ENCODE measurements at regions not wholly inside any gene's neighbourhood (a gene's known extent, or its start where the extent isn't known, plus 50 kb on each side); places are given as distances from the start of the nearest gene placed in this dataset.

DNA sequence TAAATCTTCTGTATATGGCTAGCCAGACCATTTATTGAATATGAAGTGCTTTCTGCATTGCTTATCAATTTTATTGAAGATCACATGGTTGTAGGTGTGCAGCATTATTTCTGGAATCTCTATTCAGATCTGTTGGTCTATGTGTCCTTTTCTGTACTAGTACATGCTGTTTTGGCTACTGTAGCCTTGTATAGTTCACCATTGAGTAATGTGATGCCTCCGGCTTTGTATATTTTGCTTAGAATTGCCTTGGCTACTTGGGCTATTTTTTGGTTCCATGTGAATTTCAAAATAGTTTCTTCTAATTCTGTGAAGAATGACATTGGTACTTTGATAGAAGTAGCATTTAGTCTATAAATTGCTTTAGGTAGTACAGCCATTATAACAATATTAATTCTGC, 1187.2 kb downstream of the XPNPEP1 start:
- H3K4me3 ChIP-seq (ENCODE audit: low read depth, low read length): no peak overlapping the region

DNA sequence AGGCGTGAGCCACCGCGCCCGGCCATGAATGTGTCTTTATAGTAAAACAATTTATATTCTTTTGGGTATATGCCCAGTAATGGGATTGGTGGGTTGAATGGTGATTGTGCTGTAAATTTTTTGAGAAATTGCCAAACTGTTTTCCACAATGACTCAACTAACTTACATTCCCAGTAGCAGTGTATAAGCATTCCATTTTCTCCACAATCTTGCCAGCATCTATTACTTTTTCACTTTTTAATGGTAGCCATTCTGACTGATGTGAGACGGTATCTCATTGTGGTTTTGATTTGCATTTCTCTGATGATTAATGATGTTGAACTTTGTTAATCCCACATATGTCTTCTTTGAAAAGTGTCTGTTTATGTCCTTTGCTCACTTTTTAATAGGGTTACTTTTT, 1187.9 kb downstream of the XPNPEP1 start:
- no peak overlapping the region for H3K4me3 ChIP-seq (ENCODE audit: low read depth, low read length)

DNA sequence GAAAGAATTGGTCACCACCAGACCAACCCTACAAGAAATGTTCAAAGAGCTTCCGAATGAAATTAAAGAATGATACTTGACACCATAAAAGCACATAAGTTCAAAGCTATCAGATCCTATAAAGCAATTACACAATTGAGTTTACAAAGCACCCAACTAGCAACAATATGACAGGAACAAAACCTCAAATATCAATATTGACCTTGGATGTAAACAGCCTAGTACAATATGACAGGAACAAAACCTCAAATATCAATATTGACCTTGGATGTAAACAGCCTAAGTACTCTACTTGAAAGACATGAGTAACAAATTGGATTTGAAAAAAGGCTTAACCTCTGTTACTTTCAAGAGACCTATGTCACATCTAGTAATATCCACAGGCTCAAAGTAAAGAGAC, 1201.4 kb downstream of the XPNPEP1 start:
- H3K4me3 ChIP-seq (ENCODE audit: low read depth, low read length): no peak overlapping the region

DNA sequence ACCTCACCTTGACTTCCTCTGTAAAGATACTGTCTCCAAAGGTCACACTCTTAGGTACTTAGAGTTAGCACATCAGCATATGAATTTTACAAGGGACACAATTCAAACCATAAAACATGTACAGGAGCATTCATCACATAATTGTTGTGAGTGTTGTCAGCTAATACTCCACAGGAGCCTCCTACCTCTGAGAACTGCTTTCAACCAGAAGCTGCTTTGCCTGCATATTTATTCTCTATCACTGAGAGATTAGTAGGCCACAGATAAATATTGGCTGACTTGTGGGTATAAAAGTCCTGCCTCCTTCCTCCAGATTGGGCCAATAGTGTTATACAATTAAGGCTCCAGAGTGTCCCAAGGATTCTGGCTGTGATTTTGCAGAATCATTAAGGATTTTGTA, 1207.0 kb downstream of the XPNPEP1 start:
- no peak overlapping the region for H3K4me3 ChIP-seq (ENCODE audit: low read depth, low read length)

DNA sequence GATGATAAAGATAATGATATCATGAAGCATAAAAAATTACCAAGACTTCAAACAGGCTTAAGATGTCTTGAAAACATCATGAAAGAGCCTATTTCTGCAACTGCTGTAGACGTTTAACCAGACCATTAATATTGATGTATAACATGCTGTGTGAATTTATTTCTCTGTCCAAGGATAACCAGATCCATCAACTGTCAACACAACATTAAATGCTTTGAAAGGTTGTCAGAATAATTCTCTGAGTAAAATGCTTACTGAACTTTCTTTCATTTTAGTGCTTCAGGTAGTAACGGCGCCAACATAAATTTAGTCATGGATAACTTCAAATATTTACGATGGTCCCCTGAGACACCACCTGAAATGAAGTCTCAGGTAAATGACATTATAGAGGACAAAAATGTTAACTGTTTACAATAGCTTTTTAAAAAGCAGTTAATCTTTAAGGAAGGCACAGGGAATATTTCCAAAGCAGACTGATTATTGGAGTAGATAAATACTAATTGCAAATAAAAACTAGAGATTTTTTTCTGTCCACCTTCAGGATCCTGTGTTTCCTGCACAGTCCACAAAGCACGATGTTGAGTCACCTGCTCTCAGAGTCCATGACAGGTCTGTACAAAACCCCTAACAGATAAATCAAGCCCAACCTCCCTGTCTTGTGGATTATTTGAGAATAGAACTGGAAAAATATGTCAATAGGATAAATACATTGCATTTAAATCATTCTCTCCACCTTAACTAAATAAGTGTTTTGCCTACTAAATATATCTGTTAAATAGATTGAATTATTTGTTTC, 1213.2 kb downstream of the XPNPEP1 start:
- no peak overlapping the region for H3K4me3 ChIP-seq (ENCODE audit: low read depth, low read length)

DNA sequence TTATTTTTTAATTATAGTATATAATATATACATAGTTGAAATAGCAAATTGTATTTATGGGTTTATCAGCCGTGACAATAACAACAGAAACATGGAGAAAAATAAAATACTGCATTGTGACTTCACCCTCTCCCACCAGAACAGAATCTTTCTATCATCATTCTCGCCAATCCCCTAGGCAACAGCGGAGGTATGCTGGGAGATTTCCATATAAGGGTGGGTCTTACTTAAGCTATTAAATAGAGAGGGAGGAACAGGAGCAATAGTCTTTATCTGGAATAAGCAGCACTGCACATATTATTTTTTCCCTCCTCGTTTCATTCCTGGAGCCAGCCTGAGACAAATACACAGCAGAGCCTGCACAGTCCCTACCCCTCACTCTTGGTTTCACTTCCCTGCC, 1214.9 kb downstream of the XPNPEP1 start:
- H3K4me3 ChIP-seq (ENCODE audit: low read depth, low read length): no peak overlapping the region

DNA sequence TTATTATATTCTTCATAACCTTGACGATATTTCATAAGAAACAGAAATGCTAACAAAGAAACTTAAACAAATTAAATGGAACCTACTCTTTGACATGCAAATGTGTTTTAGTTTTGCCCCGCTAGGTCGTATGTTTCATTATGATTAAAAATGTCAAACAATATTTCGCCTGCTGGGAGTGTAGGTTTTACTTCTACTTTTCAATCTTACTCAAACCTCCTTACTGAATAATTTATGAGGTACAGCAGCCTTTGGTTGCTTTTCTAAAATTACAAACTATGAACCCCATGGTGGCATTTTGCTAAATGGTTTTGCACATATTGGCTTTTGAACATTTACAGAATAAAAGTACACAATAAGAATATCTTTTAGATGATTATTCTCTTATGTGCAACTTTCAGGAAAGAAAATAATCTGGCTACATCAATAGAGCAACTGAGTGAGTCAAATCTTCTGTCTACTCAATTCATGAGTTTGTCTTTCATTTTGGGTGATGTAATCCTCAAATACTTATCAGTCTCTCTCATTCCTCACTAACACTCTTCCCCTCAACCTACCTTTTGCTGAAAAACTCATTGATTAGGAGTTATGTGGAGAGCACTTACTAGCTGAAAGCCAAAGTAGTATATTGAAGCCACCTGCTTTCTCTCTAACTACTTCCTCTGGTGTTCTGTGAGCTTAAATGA, 1226.4 kb downstream of the XPNPEP1 start:
- H3K4me3 ChIP-seq (ENCODE audit: low read depth, low read length): no peak overlapping the region

DNA sequence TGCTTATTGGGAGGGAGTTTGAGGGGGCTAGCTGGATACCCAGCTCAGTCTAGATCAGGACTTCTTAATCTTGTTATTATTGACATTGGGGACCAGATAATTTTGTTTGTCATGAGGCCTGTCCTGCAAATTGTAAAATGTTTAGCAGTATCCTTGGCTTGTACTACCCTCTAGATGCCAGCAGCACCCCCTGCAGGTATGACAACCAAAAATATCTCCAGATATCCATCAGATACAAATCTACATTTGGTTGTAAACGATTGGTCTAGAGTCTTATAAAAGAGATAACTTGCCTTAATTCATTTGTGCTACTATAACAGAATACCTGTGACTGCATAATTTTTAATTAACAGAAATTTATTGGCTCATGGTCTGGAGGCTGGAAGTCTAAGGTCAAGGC, 1232.2 kb downstream of the XPNPEP1 start:
- no peak overlapping the region for H3K4me3 ChIP-seq (ENCODE audit: low read depth, low read length)

DNA sequence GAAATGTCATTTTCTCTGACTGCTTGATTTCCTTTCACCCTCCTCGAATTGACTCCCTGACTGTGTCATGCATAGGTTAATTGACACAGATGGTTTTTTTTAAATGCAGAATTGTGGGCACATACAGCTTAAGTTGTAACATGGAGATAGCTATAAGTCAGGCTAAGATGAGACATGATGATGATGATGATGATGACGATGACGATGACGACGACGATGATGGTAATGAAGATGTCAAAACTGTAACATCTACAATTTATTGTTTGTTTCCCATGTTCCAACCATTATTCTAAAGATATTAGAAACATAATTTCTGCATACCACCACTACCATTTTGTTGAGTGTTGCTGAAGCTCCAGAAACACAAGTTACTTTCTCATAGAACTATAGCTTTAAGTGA, 1232.8 kb downstream of the XPNPEP1 start:
- H3K4me3 ChIP-seq (ENCODE audit: low read depth, low read length): no peak overlapping the region

DNA sequence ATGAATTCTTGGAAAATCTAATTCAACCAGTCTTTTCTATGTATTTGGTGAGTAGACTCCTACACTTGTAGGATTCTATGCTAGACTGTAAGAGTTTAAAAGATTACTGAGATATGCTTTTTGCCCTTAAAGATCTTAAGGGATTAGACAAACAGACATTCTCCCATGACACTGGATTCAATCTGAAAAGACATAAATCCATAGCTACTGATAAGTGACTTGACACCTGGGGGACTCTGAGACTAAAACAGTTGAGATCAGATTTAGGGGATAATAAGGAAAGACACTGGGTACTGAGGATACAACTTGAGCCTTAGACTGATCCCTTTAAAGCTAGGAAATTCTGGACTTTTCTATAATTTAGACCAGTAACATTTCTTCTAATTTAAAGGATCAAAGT, 1233.4 kb downstream of the XPNPEP1 start:
- H3K4me3 ChIP-seq (ENCODE audit: low read depth, low read length): no peak overlapping the region

DNA sequence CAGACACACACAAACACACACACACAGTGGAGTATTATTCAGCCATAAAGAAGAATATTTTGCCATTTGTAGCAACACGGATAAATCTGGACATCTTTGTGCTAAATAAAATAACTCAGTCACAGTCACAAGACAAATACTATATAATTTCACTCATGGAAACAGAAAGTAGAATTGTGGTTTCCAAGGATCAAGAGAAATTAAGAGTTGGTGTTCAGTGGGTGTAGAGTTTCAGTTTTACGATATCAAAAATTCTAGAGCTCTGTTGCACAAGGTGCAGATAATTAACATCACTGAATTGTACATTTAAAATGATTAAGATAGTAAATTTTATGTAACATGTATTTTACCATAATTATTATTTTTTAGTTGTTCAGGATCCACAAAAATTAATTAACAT, 1235.0 kb downstream of the XPNPEP1 start:
- no peak overlapping the region for H3K4me3 ChIP-seq (ENCODE audit: low read depth, low read length)

DNA sequence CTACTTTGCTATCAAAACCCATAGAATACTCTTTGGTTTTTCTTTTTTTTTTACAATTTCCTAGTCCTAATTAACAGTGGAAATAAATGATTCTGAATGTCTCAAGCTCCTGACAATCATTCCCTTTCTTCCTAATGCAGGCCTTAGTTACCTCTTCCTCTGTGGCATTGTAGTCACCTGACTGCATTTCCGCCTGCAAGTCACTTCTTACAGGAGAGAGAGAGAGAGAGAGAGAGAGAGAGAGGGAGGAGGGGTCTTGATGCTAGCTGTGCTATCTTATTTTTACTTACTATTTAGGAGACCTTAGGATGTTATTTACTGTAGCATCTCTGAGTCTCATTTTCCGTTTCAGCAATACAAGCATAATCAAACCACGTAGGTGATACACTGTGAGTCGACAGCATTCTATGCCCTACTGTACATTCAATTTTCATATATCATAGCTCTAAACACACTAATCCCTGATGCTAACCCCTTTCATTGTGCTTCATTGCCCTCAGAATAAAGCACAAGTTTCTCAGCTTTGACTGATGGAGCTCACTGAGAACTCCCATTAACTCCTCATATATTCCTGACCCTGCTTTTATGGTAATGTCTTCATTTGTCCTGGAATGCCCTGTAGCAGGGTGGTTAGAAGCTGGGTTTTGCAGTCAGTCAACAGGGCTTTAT, 1237.3 kb downstream of the XPNPEP1 start:
- no peak overlapping the region for H3K4me3 ChIP-seq (ENCODE audit: low read depth, low read length)

DNA sequence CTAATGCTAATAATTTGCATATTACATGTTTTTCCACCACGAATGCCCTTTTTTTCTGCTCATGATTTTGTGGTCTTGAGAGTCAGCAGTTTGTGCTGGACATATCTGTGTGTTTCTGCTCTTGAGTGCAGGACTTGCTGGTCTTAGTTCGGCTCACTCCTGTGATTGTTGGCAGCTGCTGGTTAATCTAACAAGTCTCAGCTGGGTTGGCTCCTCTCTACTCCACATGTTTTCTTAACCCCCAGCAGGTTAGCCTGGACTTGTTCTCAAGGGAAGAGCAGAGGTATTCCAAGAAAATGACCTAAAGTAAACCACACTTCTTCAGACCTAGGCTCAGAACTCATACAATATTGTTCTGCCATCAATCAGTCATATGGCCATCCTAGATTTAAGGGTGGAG, 1238.9 kb downstream of the XPNPEP1 start:
- no peak overlapping the region for H3K4me3 ChIP-seq (ENCODE audit: low read depth, low read length)

DNA sequence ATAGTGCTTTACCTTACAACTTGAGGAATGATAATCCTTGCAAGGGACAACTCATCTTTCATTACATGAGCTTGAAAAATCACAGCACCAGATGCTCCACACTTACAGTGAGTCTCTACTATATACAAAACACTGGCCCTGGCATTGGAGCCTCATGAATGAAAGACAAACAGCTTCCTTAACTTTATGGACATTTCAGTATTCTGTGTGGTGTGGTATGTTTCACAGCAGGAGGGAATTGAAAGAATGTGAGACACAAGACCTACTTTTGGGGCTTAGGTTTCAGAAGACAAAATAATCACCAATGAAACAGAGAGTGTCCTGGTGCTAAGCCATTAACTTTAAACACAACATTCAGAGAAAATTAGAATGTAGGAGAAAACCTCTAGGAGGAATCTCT, 1249.6 kb downstream of the XPNPEP1 start:
- no peak overlapping the region for H3K4me3 ChIP-seq (ENCODE audit: low read depth, low read length)

DNA sequence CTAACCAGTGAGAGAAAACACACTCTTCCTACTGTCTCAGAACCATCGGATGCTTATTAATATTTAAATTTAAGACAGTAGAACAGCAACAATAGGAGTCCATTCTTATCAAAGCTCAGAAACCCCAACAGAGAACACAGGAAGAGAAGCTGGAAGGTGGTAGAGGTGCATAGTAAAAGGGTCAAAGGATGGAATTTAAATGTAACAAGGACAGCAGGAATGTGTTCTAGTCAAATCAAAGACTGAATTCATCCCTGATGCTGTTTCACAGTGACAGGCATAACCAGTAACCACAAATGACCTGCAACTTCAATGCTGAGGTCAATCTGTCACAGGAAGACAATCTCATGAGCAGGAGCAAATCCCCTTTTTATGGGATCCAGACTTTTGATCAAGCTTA, 1259.7 kb downstream of the XPNPEP1 start:
- no peak overlapping the region for H3K4me3 ChIP-seq (ENCODE audit: low read depth, low read length)

DNA sequence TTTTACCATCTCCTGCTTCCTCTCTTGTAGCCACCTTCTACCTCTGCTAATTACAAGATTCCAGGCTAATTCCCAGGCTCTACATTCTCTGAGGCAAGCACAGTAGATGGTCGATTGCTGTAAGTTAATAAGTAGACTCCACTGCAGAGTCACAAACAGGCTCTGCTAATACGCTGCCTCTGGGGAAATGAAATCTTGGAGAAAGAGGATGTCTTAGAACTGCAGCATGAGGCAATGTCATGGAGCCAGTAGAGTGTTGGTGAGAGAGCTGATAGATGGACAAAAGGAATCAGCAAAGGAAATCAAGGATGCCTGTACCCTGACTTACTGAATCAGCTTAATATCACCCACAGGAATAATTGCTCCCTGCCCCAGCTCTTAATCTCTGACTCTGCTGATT, 1260.3 kb downstream of the XPNPEP1 start:
- H3K4me3 ChIP-seq (ENCODE audit: low read depth, low read length): no peak overlapping the region

DNA sequence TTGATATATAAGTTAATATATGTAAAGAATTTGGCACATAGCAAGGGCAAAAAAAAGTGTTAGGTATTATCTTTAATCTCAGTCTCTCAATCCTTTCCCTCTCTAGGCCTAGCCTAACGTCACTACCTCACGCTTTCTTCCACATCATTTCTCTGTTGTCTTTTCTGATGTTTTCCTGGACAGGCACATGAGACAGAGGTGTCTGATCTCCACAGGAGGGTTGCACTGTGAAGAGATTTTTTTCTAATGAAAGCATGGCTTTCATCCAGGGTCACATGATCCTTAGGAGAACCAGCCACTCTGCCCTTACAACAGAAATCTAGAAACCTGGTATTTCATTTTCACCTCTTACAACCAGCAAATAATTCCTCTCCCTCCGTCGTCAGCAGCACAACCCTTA, 1268.3 kb downstream of the XPNPEP1 start:
- H3K4me3 ChIP-seq (ENCODE audit: low read depth, low read length): no peak overlapping the region

DNA sequence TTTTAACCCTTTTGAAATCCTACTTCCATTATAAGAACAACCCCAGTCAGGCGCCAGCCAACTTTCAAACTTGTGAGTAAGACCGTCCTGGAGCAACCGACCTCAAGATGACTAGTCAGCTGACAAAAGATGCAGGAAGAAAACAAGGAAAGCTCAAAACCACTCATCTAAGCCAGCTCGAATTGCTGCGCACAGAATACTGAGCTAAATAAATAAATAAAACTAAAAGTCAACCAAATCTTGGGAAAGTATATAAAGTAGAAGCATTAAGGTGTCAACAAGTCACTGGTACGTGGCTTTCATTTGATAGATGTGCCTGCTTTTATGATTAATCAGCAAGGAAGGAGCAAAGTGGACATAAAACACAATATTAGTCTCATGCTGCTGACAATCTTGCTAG, 1269.8 kb downstream of the XPNPEP1 start:
- no peak overlapping the region for H3K4me3 ChIP-seq (ENCODE audit: low read depth, low read length)

DNA sequence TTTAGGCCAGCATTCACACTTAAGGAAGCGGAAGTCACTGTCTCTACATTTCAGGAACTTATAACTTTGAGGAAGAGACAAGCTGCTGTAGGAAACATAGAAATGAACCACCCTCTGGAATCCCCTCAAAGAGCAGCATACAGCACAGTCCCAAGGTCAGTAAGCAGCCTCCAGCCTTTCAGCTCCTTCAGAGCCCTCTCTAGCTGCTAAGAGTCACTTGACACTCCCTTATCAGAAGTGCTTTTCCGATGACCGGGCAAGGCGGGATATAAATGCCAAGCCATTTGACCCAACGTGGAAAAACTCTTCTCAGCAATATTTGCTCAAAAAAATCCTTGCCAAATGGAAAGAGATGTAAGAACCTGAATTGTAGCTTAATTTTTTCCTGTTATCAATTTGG, 1284.3 kb downstream of the XPNPEP1 start:
- no peak overlapping the region for H3K4me3 ChIP-seq (ENCODE audit: low read depth, low read length)

DNA sequence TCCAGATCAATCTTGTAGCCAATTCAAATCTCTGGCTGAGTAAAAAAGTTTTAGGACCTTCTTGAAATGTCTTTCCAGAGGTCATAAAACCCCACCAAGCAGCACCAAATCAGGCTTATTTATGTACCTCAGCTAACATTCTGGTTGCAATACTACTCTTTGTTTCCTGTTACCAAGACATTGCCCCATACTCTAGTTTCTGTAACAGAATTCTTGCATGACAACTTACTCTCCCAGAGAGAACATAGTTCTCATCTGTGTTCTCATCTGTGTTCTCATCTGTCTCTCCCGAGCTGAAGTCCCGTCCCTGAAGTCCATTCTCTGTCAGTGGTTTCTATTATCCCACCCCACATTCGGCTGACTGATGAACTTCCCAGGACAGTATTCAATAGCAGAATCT, 1285.1 kb downstream of the XPNPEP1 start:
- H3K4me3 ChIP-seq (ENCODE audit: low read depth, low read length): no peak overlapping the region

DNA sequence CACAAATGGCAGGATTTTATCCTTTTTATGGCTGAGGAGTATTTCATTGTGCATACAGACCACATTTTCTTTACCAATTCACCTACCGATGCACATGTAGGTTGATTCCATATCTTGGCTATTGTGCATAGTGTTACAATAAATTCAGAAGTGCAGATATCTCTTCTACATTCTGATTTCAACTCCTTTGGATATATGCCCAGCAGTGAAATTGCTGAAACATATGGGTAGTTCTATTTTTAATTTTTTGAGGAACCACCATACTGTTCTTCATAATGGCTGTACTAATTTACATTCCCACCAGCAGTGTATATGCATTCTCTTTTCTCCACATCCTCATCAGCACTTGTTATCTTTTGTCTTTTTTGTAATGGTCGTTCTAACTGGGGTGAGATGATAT, 1290.3 kb downstream of the XPNPEP1 start:
- no peak overlapping the region for H3K4me3 ChIP-seq (ENCODE audit: low read depth, low read length)

DNA sequence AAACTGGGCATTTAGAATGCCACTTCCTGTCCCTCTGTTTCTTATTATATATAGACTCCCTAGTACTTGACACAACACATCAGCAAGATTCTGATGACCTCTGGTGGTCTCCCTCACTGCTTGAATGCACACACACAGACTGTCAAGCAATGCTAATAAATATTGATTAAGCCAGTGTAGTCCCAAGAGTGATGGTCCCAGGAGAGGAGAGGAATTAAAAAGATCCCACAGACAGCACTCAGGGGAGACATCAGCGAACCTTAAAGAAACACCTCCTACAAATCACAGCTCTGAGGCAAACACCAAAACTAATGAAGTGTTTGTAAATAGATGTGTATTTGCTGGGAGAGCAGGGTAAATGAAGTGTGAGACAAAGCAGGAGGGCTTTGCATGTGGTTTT, 1291.2 kb downstream of the XPNPEP1 start:
- no peak overlapping the region for H3K4me3 ChIP-seq (ENCODE audit: low read depth, low read length)

Measured in iPS-11a (cell line).